ENCODE measurements at regions not wholly inside any gene's neighbourhood (a gene's known extent, or its start where the extent isn't known, plus 50 kb on each side); places are given as distances from the start of the nearest gene placed in this dataset.
A peak's percentile ranks its signal among the peaks of the same experiment; 100 is the strongest.

DNA sequence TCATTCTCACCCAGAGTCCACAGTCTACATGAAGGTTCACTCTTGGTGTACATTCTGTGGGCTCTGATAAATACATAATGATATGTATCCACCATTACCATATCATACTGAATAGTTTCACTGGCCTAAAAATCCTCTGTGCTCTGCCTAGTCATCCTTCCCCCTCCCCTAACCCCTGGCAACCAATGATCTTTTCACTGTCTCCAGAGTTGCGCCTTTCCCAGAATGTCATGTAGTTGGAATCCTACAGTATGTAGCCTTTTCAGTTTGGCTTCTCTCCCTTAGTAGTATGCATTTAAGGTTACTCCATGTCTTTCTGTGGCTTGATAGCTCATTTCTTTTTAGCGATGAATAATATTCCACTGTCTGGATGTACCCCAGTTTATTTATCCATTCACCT lies 101.3 kb downstream of the NOG start:
- DNase-seq = no peak

DNA sequence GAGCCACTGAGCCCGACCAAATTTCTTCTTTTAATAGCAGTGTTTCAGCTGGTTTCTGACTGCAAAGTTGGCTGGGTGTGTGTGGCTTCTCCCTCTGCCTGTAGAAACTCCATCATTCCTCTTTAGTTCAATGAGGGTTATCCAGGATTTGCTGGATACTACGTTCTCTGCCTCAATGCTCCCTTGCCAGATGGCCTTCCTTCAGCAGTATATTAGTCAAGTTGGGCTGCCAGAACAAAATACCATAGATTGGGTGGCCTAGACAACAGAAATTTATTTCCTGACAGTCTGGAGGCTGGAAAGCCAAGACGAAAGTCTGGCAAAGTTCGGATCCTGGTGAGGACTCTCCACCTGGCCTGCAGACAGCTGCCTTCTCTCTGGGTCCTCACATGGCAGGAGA lies 103.7 kb downstream of the NOG start:
- no peak for DNase-seq

DNA sequence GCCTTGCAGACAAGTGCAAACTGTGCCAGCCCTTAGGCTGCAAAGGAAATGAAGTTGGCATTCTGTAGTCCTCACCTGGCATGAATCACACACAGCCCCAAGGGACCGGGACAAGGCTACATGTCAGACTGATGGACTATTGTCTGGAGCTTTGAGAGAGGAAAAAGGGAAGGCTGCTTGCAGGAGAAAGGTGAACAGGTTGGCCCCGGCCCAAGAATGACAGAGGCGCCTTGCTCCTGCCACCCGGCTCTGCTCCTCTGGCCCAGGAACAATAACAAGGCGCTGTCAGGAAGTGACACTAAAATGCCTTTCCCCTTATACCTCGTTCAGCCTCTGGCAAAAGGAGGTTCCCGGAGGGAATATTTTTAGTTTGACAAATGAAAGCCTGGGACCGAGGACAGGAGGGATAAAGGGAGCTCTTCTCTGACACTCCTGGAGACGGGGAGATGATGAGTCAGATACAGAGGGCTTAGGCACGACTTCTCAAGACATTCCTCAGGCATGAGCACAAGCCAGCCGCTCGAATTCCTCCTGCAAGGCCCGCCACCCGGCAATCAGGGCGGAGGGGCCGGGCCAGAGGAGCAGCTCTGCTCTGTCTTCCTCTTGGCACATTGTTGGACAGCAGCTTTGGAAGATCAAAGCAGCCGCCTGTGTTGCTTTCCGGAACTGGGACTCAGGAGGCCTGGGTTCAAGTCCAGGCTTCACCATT lies 105.8 kb downstream of the NOG start:
- no peak for DNase-seq

DNA sequence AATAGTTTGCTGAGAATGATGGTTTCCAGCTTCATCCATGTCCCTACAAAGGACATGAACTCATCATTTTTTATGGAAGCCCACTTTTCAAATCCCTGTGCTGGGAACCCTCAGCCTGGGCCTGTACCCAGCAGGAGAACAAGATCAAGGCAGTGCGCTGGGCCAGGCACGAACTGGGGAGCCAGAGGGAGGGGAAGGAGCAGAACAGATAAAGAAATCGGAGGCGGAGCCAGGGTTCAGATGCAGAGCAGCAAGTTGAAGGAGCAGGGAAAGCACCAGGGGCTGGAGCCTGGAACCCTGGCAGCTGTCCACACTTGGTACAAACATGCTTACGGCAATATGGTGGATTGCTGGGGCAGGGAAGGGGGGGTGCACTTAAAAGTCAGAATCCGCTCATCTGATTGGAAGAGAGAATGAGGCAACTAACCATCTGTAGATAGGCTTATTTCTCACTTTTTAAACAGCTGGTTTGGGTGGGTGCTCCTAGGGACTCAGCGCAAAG lies 107.5 kb downstream of the NOG start:
- DNase-seq = no peak

DNA sequence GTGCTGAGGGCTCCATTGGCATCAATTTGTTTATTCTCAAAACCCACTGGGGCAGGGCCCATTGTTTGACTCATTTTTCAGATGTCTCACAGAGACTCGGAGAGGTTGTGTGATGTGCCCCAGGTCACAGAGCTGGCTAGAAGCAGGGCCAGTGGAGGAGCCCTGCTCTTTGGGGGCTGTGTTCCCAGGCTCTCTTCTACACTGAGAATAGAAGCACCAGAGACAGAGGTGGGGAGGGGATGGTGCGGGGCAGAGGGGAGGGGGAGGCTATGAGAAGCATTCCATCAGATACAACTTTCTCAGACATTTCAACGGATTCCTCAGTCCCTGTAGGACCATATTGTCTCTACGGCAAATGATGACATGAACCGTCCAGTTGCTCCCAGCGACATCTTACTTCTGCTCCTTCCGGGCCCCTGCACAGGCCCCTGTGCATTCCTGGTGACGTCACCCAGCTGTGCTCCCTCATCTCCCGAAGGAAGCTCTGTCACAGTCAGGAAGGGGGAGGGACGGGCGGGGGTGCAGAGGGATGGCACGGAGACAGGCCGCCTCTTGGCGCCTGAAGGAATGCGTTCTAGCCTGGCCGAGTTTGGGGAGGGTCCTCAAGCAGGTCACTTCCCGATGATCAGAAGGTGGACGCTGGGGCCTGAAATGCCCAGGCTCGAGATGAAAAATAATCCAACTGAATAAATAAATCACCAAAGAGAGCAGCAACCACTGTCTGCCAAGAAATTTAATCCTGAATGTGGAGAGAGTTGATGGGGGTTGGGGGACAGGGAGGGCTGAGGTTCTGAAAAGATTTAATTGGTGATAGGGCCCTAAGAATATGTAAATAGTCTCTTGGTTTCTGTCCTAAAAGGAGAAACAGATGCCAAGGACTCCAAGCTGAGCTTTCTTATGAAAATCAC lies 114.1 kb downstream of the NOG start:
- DNase-seq = no peak

DNA sequence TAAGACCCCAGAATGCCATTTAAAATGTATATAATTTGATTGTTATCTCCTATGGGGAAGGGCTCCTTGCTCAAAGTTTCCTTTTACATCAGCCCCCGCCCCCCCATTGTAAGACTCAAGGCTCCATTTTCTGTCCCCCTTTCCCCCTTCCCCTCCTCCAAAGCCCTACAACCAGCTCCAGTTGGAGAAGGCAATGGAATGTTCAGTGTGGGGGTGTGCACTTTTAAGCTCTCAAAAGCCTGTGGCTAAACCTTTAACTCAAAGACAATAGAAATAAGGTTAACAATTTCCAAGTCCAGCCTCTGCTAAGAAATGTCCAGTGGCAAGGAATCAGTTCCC lies 114.7 kb downstream of the NOG start:
- no peak for DNase-seq

DNA sequence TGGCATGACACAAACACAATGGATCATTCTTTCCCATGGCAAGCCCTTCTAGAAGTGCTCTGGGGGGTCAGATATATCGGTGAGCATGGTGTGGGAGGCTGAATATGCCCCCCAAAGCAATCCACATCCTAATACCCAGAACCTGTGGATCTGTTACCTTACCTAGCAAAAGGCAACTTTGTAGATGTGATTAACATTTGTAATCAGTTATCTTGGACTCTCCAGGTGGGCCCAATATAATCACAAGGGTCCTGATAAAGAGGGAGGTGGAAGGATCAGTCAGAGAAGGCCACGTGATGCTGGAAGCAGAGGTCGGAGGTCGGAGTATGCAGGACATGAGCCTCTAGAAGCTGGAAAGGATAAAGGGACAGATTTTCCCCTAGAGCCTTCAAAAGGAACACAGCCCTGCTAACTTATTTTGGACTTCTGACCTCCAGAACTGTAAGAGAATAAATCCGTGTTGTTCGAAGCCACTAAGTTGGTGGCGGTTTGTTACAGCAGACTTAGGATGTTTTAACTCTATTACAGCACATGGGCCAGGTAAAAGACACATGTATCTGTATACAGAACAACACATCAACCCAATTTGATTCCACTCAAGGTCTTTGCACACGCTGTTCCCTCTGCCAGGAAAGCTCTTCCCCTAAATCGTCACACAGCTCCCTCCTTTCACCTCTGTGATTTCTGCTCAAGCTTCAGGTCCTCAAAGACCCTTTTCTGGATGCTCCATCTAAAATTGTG lies 115.3 kb downstream of the NOG start:
- DNase-seq = no peak

DNA sequence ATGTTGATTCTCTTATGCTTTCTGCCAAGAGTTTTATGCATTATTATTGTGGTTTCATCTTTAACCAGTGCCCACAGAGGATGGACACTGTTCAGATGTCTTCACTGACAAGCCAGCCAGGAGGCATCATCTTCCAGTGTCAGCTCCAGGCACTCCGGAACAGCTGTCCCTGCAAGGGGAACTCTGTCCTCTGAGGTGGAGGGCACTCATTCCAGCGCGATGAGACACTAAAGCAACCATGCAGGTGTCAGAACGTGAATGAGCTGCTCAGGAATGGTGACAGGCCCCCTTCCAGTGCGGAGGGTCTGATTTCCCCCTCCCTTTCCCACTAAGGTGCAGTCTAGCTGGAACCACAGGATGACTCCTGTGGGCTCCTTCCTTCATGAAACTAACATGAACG lies 117.5 kb downstream of the NOG start:
- no peak for DNase-seq

DNA sequence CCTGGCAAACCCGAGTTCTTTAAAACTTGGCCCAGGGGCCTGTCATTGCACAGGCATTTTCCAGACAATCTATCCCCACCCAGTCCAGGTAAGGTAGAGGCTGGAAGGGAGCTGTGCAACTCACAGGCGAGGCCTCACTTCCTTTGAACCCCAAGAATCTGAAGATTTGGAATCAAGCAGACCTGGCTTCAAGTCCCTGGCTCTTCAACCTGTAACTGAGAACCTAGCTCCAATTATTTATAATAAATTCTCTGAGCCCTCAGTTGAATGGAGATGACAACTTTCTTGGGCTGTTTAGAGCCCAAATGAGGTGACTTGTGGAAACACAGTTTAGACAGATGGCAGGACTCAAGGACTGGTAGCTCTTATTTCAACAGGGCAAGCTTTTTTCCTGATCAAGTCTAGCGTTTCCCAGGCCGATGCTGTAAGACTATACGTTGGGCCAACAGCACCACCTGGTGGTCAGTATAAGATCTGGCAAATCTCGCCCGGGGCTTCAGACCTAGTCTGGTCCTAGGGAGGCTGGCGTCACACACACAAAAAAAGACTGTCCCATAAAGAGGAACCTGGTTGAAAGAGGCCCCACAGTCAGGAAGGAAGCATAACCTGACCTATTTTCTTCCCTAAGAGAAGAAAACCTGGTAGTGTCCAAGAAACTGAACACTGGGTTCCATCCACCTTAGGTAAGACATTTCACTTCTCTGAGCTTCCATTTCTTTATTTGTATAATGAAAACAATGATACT lies 117.9 kb downstream of the C17orf67 start:
- peak; percentile 77 for DNase-seq

DNA sequence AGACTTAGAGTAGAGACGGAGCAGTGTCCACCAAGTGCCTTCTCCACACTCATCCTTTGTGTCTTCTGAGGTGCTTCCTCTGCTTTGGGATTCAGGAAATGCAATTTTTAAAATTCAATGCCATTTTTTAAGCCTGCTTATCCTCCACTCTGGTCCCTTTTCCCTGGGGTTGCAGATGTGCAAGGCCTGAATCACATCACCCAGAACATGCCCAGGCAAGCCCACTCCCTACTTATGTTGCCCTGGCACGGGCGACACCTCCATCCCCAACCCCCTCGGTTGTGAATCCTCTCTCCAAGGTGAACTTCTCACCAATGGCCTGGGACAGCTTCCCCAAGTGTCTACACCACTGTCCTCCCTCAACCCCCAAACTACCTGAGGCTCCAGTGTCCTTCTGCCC lies 116.2 kb downstream of the C17orf67 start:
- no peak for DNase-seq

DNA sequence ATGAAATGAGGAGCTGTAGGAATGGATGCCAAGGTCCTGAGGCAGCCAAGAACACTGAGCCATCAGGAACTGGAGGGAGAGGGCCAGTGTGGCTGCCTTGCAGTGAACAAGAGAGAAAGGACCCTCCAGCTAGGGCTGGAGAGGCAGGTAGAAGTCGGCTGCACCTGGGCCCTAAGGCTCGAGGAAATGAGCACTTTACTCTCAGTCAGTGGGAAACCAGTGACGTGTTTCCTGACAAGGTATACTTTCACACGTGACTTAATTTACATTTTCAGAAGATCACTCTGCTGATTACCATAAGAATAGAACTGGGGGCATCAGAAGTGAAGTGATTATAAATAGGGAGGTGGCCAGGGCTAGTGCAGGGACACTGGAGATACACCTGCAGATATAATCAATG lies 115.2 kb downstream of the C17orf67 start:
- DNase-seq = no peak

DNA sequence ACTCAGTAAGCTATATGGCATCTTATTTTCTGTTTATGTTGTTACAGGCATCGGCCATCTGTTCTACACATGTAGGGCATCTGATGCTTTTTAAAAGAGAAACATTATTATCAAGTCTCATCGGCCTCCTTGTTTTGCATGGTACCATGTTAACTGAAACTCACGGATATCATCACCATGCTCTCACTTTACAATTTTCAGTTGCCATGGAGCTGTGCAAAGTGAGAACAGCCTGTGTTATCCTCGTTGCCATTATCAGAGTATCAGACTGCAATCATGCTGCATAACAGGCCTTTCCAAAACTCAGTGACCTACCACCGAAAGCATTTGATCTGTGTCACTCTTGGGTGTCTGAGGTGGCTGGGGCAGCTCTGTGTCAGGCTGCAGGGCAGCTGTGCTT lies 110.3 kb downstream of the C17orf67 start:
- no peak for DNase-seq

DNA sequence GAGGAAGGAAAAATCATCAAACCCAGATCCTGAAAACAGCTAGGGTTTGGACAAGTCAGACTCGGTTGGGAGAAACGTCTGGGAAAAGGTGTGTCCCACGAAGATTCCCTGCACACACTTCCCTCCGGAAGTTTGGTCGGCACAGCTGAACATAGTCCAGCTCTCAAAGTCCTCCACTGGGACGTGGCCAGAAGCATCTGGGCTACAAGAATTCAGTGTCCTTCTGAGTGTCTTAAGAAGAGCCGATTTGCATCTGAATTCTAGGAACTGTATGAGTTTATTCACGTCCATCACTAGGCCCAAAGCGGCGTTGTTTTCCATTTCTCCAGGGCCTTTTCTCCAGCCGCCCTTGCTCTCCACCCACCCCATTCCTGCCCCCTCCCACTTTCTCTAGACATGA lies 109.1 kb downstream of the C17orf67 start:
- DNase-seq = no peak

DNA sequence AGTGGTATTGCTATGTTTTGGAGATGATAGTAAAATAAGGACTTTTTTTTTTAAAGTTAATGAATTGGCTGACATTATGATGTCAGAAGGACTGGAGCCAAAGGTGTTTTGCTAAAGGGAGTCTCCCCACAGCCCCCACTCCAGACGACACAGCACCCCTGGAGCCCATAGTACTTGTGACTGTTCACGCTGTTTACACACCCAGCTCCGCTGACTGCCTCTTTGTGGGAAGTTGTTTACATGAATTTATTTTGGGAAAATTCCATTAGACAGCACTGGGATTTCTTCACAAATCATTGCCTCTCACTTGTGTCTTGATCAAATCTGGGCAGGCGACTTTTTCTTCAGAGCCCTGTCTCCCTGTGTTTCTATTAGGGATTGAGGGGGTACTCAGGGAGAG lies 108.6 kb downstream of the C17orf67 start:
- no peak for DNase-seq

DNA sequence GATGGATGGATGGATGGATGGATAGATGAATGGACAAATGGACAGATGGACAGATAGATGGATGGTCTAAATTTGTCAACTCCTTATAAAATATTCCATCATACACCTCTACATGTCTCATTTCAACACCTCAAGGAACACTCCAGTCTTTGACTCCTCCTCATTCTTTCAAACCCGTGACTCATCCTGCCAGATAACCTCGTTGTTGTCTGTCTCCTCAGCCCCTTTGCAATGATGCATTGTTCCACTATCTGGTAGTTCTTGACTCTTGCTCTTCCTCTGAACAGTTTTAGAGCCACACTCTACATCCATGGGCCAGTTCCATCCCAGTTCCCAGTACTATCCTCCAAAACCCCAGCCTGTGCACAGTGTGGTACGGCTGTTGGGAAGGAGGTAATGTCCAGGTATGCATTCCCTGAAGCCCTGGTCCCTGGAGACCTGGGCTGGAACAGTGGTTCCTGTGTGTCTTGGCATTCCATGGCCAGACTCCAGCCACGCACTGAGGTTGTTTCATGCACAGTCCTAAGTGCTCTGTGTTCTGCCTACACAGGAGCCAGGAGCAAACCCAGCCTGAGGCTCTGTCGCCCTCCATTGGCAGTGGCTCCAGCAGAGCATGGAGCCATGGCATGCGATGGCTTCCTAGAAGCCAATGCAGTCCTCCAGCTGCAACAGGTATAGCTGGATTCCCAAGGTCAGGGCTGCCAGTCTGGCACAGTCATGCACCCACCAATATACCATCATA lies 105.7 kb downstream of the C17orf67 start:
- DNase-seq = no peak

DNA sequence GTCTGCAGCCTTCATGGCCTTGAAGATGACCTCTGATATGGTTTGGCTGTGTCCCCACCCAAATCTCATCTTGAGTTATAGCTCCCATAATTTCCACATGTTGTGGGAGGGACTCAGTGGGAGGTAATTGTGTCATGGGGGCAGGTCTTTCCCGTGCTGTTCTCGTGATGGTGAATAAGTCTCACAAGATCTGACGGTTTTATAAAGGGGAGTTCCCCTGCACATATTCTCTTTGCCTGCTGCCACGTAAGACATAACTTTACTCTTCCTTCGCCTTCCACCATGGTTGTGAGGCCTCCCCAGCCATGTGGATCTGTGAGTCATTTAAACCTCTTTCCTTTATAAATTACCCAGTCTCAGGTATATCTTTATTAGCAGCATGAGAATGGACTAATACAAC lies 102.6 kb downstream of the C17orf67 start:
- DNase-seq = peak; percentile 5

DNA sequence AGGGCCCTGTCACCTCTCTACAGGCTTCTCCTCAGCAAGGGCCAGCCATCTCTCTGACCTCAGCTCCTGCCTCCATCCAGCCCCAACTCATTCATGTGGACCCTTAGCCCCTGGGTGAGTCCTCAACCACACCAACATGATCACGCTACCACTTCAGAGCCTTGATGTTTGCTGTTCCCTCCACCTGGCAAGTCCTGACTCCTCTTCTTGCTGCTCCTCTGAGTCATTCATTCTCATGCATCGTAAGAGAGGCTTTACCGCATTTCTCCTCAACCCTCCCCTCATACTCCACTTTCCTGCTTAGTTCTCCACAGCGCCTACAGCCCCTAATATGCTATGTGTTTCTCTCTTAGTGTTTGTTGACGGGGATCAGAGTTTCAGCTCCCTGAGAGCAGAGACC lies 99.9 kb downstream of the C17orf67 start:
- no peak for DNase-seq

DNA sequence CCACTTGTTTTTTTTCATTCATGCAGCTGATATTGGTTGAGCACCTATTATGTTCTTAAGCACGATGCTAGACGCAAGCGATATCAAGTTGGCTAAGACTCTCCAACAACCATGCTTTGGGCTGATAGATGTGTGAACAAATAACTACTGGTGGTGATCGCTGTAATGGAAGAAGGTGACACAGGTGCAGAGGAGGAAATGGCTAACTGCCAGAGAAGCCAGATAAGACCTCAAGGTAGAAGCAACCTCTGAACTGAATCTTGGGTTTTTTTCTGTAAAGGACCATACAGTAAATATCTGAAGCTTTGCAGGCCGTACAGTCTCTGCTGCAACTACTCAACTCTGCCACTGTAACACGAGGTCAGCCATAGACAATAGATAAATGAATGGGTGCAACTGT lies 97.9 kb downstream of the C17orf67 start:
- no peak for DNase-seq

DNA sequence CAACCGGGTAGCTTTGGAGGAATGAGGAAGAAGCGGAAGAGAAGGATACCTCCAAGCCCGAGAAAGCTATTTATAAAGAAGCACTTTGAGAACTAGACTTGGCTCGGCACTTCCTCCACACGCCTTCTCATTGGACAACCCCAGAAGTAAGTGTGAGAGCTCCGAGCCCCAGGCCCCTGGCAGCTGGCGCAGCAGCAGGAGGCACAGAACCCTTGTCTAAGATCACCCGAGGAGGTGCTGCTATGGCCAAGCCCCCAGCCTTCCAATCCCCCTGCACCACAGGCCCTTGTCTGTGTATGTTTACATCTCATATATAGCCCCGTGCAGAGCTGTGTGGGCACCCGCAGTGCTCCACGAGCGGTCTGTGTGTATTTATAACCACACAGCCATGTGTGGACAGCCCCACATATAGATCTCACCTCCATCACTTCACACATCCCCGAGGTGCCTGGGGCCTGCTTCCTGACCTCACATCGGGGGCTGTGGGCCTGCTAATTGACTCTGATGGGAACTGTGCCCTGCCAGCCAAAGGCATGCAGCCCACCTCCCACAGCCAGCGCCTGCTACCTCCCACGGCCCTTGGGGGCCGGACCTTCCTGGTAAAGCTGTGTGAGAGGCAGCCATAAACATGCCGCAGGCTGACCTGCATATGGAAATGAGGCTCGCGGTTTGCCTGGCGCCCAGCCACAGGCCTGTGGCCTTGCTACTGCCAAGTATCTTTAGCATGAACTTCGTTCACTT lies 96.1 kb downstream of the C17orf67 start:
- no peak for DNase-seq

DNA sequence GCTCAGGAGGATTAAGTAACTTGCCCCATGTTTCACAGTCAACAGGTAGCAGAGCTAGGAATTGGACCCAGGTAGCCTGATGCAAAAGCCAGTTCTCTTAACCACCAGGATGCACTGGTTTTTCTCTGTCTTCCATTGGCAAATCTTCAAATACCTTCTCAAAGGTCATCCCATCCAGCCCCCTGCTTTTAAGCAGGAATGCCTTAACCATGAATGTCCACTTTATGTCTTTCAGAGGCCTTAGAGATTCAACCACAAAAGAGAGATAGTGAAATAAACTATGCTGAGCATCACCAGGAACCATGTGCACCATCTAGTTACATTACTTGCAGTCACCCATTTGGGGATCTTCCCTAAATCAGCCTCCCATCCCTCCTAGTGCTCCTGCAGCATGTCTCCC lies 94.3 kb downstream of the C17orf67 start:
- DNase-seq = no peak

DNA sequence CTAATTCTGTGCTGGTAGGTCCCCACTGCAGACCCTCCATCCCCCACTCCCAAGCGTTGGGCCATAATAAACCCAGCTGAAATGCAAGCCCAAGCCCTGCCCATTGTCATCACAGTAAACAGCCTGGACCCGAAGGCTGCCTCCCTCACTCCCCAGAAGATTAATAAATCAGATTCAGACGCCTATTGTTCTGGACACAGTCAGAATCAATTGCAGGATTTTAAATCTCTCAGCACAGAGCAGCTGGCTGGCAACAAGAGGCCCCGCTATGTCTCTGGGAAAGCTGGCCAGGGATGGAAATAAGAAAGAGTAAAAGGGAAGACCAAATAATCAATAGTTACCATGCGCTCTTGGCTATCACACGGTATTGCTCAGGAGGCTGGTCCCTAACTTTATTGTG lies 93.9 kb downstream of the C17orf67 start:
- DNase-seq = no peak
